ENCODE measurements at regions not wholly inside any gene's neighbourhood (a gene's known extent, or its start where the extent isn't known, plus 50 kb on each side); places are given as distances from the start of the nearest gene placed in this dataset.

DNA sequence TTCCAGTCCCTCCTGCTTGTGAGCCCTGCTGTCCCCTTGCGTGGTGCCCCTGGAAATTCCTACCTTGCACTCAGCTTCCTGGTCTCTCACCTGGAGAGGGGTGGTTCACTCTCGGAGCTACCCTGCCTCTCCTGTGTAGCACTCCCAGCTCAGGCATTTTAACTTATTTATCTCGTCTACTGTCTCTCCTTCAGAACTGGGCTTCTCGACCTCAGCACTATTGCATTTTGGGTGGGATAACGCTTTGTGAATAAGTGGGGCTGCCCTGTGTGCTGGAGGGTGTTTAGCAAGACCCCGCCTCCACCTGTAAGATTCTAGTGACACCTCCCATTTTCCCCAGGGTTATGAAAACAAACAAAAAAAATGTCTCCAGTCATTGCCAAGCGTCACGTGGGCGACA lies 56.0 kb upstream of the SORCS2 start:
- TF ChIP-seq POLR2A (IDR thresholded peaks at IDR 0.05): no peak
- TF ChIP-seq, protein P1, sequence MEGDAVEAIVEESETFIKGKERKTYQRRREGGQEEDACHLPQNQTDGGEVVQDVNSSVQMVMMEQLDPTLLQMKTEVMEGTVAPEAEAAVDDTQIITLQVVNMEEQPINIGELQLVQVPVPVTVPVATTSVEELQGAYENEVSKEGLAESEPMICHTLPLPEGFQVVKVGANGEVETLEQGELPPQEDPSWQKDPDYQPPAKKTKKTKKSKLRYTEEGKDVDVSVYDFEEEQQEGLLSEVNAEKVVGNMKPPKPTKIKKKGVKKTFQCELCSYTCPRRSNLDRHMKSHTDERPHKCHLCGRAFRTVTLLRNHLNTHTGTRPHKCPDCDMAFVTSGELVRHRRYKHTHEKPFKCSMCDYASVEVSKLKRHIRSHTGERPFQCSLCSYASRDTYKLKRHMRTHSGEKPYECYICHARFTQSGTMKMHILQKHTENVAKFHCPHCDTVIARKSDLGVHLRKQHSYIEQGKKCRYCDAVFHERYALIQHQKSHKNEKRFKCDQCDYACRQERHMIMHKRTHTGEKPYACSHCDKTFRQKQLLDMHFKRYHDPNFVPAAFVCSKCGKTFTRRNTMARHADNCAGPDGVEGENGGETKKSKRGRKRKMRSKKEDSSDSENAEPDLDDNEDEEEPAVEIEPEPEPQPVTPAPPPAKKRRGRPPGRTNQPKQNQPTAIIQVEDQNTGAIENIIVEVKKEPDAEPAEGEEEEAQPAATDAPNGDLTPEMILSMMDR (IDR thresholded peaks at IDR 0.05): no peak

Data from prostate gland (tissue), 2 donors.